ENCODE measurements at regions not wholly inside any gene's neighbourhood (a gene's known extent, or its start where the extent isn't known, plus 50 kb on each side); places are given as distances from the start of the nearest gene placed in this dataset.
"Not testable (repeated sequence)": the region's sequence is repeated elsewhere in the genome, so short reads cannot be mapped to it uniquely, and the experiment has no call there.

- no peak for TF ChIP-seq CTCF (IDR thresholded peaks at IDR 0.05; ENCODE audit: borderline replicate concordance, insufficient read depth, low read depth, low read length)
Observed at GRCh38 chr7:51850126-51850525, 533.5 kb upstream of the COBL start.

GRCh38 chr7:51847461-51848134, 531.0 kb upstream of the COBL start:
- TF ChIP-seq CTCF (IDR thresholded peaks at IDR 0.05; ENCODE audit: borderline replicate concordance, insufficient read depth, low read depth, low read length) = no peak
- H3K4me3 ChIP-seq (ENCODE audit: low read depth, low read length) = no peak overlapping the region

More at GRCh38 chr7:51850126-51850525, 533.5 kb upstream of the COBL start:
- no peak overlapping the region for H3K4me3 ChIP-seq (ENCODE audit: low read depth, low read length)

- H3K4me3 ChIP-seq (ENCODE audit: low read depth, low read length) = not testable (repeated sequence)
Observed at GRCh38 chr7:51839130-51839529, 522.5 kb upstream of the COBL start.

GRCh38 chr7:51827631-51828030, 511.0 kb upstream of the COBL start:
- TF ChIP-seq CTCF (IDR thresholded peaks at IDR 0.05; ENCODE audit: borderline replicate concordance, insufficient read depth, low read depth, low read length) = no peak
- H3K4me3 ChIP-seq (ENCODE audit: low read depth, low read length) = no peak overlapping the region

GRCh38 chr7:51824050-51824449, 507.4 kb upstream of the COBL start:
- TF ChIP-seq CTCF (IDR thresholded peaks at IDR 0.05; ENCODE audit: borderline replicate concordance, insufficient read depth, low read depth, low read length) = no peak
- H3K4me3 ChIP-seq (ENCODE audit: low read depth, low read length) = no peak overlapping the region

GRCh38 chr7:51823437-51823836, 506.8 kb upstream of the COBL start:
- H3K4me3 ChIP-seq (ENCODE audit: low read depth, low read length) = no peak overlapping the region
- no peak for TF ChIP-seq CTCF (IDR thresholded peaks at IDR 0.05; ENCODE audit: borderline replicate concordance, insufficient read depth, low read depth, low read length)

GRCh38 chr7:51817694-51818225, 501.2 kb upstream of the COBL start:
- H3K4me3 ChIP-seq (ENCODE audit: low read depth, low read length) = no peak overlapping the region
- TF ChIP-seq CTCF (IDR thresholded peaks at IDR 0.05; ENCODE audit: borderline replicate concordance, insufficient read depth, low read depth, low read length) = no peak

GRCh38 chr7:51805783-51806431, 489.3 kb upstream of the COBL start:
- H3K4me3 ChIP-seq (ENCODE audit: low read depth, low read length) = not testable (repeated sequence)
